ENCODE measurements at regions not wholly inside any gene's neighbourhood (a gene's known extent, or its start where the extent isn't known, plus 50 kb on each side); places are given as distances from the start of the nearest gene placed in this dataset.

- DNase-seq (ENCODE audit: low spot score), result no peak
Measured at GRCh38 chr15:36525430-36525829, 54.0 kb upstream of the CDIN1 start.

- DNase-seq (ENCODE audit: low spot score), result no peak
Measured at GRCh38 chr15:36527235-36528162, 51.9 kb upstream of the CDIN1 start.

- DNase-seq (ENCODE audit: low spot score), result no peak
Measured at GRCh38 chr15:36529296-36530011, 50.0 kb upstream of the CDIN1 start.

All from ureter (tissue), 1 donor.